A673 (cell line): ENCODE measurements at regions not wholly inside any gene's neighbourhood (a gene's known extent, or its start where the extent isn't known, plus 50 kb on each side); places are given as distances from the start of the nearest gene placed in this dataset.

Source experiments
- BruUV-seq: library from RNA; stranded (reverse); fragments of 400-500 nt; replicated peaks from 2 replicates; lab custom pipeline; 2021; lab: Mats Ljungman, UMichigan
- CTCF ChIA-PET: fragments of 300-600 bp; sonication (Branson Sonifier 250); formaldehyde crosslinking; loops from one replicate; lab custom pipeline; 2022; ENCODE audit warnings: antibody characterized with exemption; lab: Charles Lee
- POLR2A ChIA-PET: fragments of 300-600 bp; sonication (Branson Sonifier 250); formaldehyde crosslinking; loops from one replicate; lab custom pipeline; 2022; ENCODE audit warnings: antibody characterized with exemption; ENCODE audit not compliant: low non-redundant PET; lab: Charles Lee
- DNase-seq: peaks from one replicate; pipeline ENCODE4 v3.0.0-alpha.2; 2015; ENCODE audit warnings: low spot score
- H3K27ac ChIP-seq: fragments of 200-600 bp; sonication (generic); 2 replicates; pipeline ENCODE4 v1.5.1; 2016; ENCODE audit warnings: mixed run types, low read depth, mild to moderate bottlenecking, mixed read lengths, antibody characterized with exemption, low read length; ENCODE audit not compliant: poor library complexity, severe bottlenecking
- H3K27me3 ChIP-seq: fragments of 200-600 bp; sonication (generic); replicated peaks from 2 replicates; pipeline ENCODE4 v1.6.1; 2017; ENCODE audit warnings: mixed run types, low read depth, mild to moderate bottlenecking, mixed read lengths, antibody characterized with exemption, low read length; ENCODE audit not compliant: insufficient read depth, poor library complexity
- H3K36me3 ChIP-seq: fragments of 200-600 bp; sonication (generic); 2 replicates; pipeline ENCODE4 v1.6.1; 2016; ENCODE audit warnings: mixed run types, mild to moderate bottlenecking, mixed read lengths, antibody characterized with exemption, low read length; ENCODE audit not compliant: insufficient read depth, poor library complexity, severe bottlenecking
- H3K4me1 ChIP-seq: fragments of 200-600 bp; sonication (generic); 2 replicates; pipeline ENCODE4 v1.6.1; 2017; ENCODE audit warnings: mixed run types, mild to moderate bottlenecking, mixed read lengths, antibody characterized with exemption, low read length; ENCODE audit not compliant: insufficient read depth, poor library complexity, severe bottlenecking
- H3K4me3 ChIP-seq: fragments of 200-600 bp; sonication (generic); 2 replicates; pipeline ENCODE4 v1.5.1; 2016; ENCODE audit warnings: low read depth, mixed run types, mild to moderate bottlenecking, mixed read lengths, low read length; ENCODE audit not compliant: poor library complexity, severe bottlenecking
- H3K9me3 ChIP-seq: fragments of 200-600 bp; sonication (generic); 2 replicates; pipeline ENCODE4 v1.6.1; 2016; ENCODE audit warnings: mixed run types, low read depth, mild to moderate bottlenecking, mixed read lengths, antibody characterized with exemption, low read length; ENCODE audit not compliant: poor library complexity, severe bottlenecking
- CTCF ChIP-seq: fragments of 300-800, 200-600 bp; sonication (generic); conservative IDR thresholded peaks from 2 replicates; pipeline ENCODE4 v1.5.1; 2017; ENCODE audit warnings: low read depth, mild to moderate bottlenecking, antibody characterized with exemption, low read length, moderate library complexity, mixed read lengths
- EZH2 ChIP-seq: fragments of 200-600 bp; sonication (generic); IDR thresholded peaks from 2 replicates; pipeline ENCODE4 v1.6.1; 2017; ENCODE audit warnings: borderline replicate concordance, low read depth, mild to moderate bottlenecking, mixed read lengths, antibody characterized with exemption, low read length; ENCODE audit not compliant: poor library complexity, severe bottlenecking
- intact Hi-C: fragments of 100-400 bp; cut with micrococcal nuclease; formaldehyde crosslinking; loops from one replicate; pipeline ENCODE4 v1.10.0; 2022; ENCODE audit not compliant: unreplicated experiment

- H3K27me3 ChIP-seq: peaks cover 3% of the 10 kb centered on the region
- no peaks in the 10 kb centered on the region for H3K36me3 ChIP-seq
- no peak overlapping the region for H3K27ac ChIP-seq
- TF ChIP-seq EZH2: no peak
- TF ChIP-seq CTCF: no peak
- no peaks in the 10 kb centered on the region for H3K4me1 ChIP-seq
- H3K4me3 ChIP-seq: no peak overlapping the region
- DNase-seq: no peak
- CTCF ChIA-PET: no interaction called here
- no TSS peak for BruUV-seq
- POLR2A ChIA-PET: no interaction called here
- intact Hi-C loops: no loop called here
- H3K9me3 ChIP-seq: peaks cover 21% of the 10 kb centered on the region
Observed at GRCh38 chr20:60092729-60093128, 134.5 kb downstream of the CDH26 start.

GRCh38 chr20:60095456-60095855, 137.2 kb downstream of the CDH26 start:
- POLR2A ChIA-PET: no interaction called here
- H3K36me3 ChIP-seq: no peaks in the 10 kb centered on the region
- no peak overlapping the region for H3K27ac ChIP-seq
- peaks cover 24% of the 10 kb centered on the region for H3K9me3 ChIP-seq
- no peak for TF ChIP-seq CTCF
- no TSS peak for BruUV-seq
- H3K27me3 ChIP-seq: no peaks in the 10 kb centered on the region
- no peak overlapping the region for H3K4me3 ChIP-seq
- H3K4me1 ChIP-seq: no peaks in the 10 kb centered on the region
- CTCF ChIA-PET: no interaction called here
- intact Hi-C loops: no loop called here
- DNase-seq: peak; percentile 62

GRCh38 chr20:60096166-60096565, 137.9 kb downstream of the CDH26 start:
- no peak overlapping the region for H3K4me3 ChIP-seq
- intact Hi-C loops: no loop called here
- POLR2A ChIA-PET: no interaction called here
- no peaks in the 10 kb centered on the region for H3K27me3 ChIP-seq
- no peak overlapping the region for H3K27ac ChIP-seq
- BruUV-seq: no TSS peak
- TF ChIP-seq CTCF (no peak), EZH2 (no peak)
- peaks cover 24% of the 10 kb centered on the region for H3K9me3 ChIP-seq
- no peak for DNase-seq
- CTCF ChIA-PET: no interaction called here
- no peaks in the 10 kb centered on the region for H3K36me3 ChIP-seq
- peaks cover 2% of the 10 kb centered on the region for H3K4me1 ChIP-seq
